ENCODE measurements at regions not wholly inside any gene's neighbourhood (a gene's known extent, or its start where the extent isn't known, plus 50 kb on each side); places are given as distances from the start of the nearest gene placed in this dataset.
"Not testable (repeated sequence)": the region's sequence is repeated elsewhere in the genome, so short reads cannot be mapped to it uniquely, and the experiment has no call there.

DNA sequence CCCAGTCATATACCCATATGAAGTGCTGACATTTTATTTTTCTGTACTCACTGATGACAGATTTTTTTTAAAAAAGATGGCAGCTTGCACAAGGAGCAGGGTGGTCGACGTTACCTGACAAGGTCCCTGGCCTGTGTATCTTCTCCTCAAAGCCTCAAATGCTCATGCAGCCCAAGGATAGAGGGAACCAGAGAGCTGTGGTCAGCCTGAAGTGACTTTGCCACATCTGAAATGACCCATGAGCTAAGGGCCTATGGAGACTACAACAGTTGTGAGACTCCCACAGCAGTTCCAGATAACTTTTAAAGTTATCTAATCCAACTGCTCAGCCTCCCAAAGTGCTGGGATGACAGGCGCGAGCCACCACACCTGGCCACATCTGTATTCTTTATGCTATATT is 131.1 kb downstream of the GLUL start:
- no peak for DNase-seq (ENCODE audit: low read depth in 2 of 2)

GRCh38 chr1:182259968-182260367 is 131.6 kb downstream of the GLUL start:
- DNase-seq (ENCODE audit: low read depth in 2 of 2), result no peak

- peak; percentile 36 to 52 for DNase-seq (ENCODE audit: low read depth in 2 of 2)
Observed at GRCh38 chr1:182259229-182259872, 132.2 kb downstream of the GLUL start.

DNA sequence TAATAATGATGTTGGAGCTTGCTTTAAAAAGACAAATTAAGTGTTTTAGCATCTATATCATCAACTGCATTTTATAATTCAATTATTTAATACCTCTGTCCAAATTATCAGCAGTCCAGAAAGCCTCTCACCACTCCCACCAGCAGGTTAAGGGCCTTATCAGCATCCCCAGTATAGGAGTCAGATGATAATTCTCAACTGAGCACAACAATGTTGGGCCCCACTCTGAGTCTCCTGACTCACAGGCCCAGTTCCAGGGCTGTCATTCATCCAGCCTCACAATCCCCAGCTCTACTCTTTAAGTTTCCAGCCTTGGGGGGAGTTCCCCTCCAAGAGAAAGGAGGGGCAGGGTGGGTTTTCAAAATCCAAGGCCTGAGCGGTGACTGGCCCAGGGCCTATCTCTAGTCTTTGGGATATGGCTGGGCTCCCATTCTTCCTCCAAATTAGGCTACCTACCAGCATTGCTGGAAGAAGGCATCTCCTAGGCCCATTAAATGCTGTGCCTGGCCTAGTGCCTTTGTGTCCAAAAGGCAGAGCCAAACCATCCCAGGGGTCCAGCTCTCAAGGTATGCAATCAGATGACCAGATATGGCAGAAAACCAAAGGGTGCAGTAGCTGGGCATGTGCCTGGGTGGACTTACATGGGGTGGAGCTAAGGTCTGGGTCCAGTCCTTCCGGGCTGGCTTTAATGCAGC is 134.1 kb downstream of the GLUL start:
- no peak for DNase-seq (ENCODE audit: low read depth in 2 of 2)

DNA sequence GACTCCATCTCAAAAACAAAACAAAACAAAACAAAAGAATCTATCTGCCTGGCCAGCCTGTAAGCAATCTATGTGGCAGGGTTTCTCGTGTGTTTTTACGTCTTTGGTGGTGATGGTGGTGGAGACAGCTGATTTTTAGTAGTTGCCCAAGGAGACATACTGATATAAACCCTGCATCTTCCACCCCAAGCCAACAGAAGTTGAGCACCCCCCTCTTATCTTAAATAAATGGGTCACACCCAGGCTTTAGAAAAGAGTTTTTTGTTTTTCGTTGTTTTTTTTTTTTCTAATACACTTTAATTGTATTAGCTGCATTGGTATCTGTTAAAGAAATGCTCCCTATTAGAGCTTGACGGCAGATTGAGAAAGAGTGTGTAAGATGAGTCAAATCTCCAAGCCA is 134.7 kb downstream of the GLUL start:
- DNase-seq (ENCODE audit: low read depth in 2 of 2), result no peak

GRCh38 chr1:182255494-182255893 is 136.1 kb downstream of the GLUL start:
- no peak for DNase-seq (ENCODE audit: low read depth in 2 of 2)

- no peak for DNase-seq (ENCODE audit: low read depth in 2 of 2)
Observed at GRCh38 chr1:182253319-182253860, 138.2 kb downstream of the GLUL start.

DNA sequence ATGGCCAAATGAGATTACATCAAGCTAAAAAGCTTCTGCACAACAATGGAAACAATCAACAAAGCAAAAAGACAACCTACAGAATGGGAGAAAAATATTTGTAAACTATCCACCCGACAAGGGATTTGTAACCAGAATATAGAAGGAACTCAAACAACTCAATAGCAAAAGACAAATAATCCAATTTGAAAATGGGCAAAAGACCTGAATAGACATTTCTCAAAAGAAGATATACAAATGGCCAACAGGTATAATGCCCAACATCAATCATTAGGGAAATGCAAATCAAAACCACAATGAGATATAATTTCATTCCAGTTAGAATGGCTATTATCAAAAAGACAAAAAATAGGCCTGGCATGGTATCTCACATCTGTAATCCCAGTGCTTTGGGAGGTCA is 140.0 kb downstream of the GLUL start:
- DNase-seq (ENCODE audit: low read depth in 2 of 2), result no peak

- peak in 1 of 2 donors; percentile 43 for DNase-seq (ENCODE audit: low read depth in 2 of 2)
Observed at GRCh38 chr1:182249201-182249676, 142.4 kb downstream of the GLUL start.

DNA sequence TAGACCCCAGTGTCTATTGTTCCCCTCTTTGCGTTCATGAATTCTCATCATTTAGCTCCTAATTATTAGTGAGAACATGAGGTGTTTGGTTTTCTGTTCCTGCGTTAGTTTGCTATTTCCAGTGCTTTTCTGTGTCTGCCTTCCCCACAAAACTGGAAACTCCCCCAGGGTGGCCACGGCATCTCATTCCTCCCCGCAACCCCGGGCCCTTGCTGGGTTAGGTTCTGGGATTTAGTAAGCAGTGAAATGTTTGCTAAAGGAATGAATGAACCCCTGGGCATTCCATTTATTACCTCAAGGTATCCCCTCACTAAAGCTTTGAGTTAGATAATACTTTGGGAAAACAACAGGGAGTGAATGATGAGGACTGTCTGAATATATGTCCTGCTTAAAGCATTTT is 142.9 kb downstream of the GLUL start:
- DNase-seq (ENCODE audit: low read depth in 2 of 2), result peak in 1 of 2 donors; percentile 40

GRCh38 chr1:182247813-182248212 is 143.8 kb downstream of the GLUL start:
- not testable (repeated sequence) for DNase-seq (ENCODE audit: low read depth in 2 of 2)

GRCh38 chr1:182246783-182247182 is 144.8 kb downstream of the GLUL start:
- no peak for DNase-seq (ENCODE audit: low read depth in 2 of 2)

- no peak for DNase-seq (ENCODE audit: low read depth in 2 of 2)
Observed at GRCh38 chr1:182245040-182245439, 146.6 kb downstream of the GLUL start.

- DNase-seq (ENCODE audit: low read depth in 2 of 2), result no peak
Observed at GRCh38 chr1:182244451-182244850, 147.1 kb downstream of the GLUL start.

DNA sequence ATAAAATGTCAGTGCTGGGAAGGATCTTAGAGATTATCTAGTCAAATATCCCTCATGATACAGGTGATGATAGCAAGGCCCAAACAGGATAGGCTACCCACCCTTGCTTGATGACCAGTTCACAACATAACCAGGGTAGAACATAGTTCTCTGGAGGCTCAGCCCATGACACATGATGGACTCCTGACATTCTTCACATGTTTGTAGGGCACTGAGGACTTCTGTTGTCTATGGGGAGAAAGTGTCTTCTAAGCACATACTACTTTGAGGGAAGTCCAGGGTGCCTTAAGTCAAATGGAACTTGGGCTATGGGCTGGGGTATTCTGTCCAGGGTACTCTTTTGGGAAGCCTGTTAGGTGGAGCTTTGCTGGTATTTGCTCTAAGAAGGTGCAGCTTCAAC is 148.9 kb downstream of the GLUL start:
- DNase-seq (ENCODE audit: low read depth in 2 of 2), result no peak

- no peak for DNase-seq (ENCODE audit: low read depth in 2 of 2)
Observed at GRCh38 chr1:182240085-182240484, 151.5 kb downstream of the GLUL start.

GRCh38 chr1:182238421-182238820 is 153.2 kb downstream of the GLUL start:
- DNase-seq (ENCODE audit: low read depth in 2 of 2), result no peak

- no peak for DNase-seq (ENCODE audit: low read depth in 2 of 2)
Observed at GRCh38 chr1:182237329-182237728, 154.3 kb downstream of the GLUL start.

GRCh38 chr1:182236651-182237077 is 154.9 kb downstream of the GLUL start:
- no peak for DNase-seq (ENCODE audit: low read depth in 2 of 2)

DNA sequence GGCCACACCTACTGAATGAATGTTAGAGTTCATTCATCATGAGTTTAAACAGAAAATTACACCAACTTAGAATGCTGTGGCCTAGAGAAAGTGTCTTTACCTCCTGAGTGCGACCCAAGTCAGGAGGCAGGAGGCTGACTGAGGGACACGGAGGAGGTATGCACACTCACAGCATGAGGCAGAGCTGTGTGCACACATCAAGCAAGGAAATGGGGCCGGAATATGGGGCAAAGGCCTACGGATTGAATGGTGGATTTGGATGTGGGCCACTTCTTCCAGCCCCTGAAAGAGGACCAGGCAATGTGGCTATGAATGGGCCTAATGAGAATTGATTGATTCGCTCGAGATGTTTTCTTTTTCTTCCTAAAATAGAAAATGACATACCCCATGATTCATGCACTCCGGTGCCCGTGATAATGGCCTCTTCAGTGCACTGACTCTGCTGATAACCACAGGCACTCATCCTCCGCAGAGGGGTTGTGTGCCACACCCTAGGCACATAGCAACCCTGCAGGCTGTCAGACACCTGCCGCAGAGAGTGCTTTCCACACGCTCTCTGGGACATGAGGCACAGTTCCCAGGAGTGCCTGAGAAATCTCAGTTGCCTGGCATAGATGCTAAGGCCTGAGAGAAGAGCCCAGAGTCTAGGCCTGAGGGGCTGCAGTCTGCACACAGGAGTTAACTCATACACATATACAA is 155.5 kb downstream of the GLUL start:
- no peak for DNase-seq (ENCODE audit: low read depth in 2 of 2)

DNA sequence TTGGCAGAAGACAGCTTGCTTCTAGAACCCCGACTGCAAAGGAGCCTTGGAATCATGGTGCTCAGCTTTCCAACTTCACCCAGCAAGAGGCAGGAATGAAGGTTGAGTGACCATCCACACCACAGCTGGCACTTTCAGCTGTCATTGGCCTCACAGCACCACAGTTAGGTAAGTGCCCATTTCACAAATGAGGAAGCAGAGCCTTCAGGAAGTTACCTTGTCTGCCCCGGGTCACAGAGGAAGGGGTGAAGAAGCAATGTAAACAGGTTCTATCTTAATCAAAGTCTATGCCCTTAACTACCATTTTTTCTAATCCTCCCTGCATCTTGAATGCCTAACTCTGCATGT is 156.0 kb downstream of the GLUL start:
- no peak for DNase-seq (ENCODE audit: low read depth in 2 of 2)

DNA sequence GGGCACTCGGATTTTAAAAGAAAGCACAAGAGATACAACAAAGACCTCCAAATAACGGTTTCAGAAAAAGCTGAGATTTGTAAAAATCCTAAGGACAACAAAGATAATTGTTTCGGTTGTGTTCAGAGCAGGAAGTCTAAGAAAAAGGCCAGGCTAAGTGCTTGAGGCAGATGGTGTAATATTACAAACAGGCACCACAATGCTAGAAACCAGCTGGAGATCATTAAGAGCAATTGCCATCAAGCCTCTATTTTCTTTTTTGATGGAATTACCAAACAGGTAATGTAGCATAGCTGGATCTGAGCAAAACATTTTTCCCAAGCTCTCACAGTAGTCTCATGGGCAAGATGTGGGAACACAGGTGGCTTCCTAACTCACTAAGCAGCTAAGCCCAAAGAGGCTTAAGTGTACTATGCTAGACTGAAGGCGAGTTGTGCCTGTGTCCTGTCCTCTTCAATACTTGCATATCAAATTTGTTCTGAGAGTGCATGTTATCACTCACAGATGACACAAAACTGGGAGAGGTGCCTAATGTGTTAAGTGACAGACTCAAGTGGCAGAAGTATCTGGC is 161.6 kb downstream of the GLUL start:
- no peak for DNase-seq (ENCODE audit: low read depth in 2 of 2)

Data from stimulated activated CD8-positive, alpha-beta memory T cell treated with anti-CD3 and anti-CD28 coated beads, Interleukin-15, amount 100 ng/mL, for 48 hours (primary cell).